Endothelial cell of umbilical vein (primary cell): ENCODE measurements at regions not wholly inside any gene's neighbourhood (a gene's known extent, or its start where the extent isn't known, plus 50 kb on each side); places are given as distances from the start of the nearest gene placed in this dataset.

Source experiments
- BruUV-seq: library from RNA; stranded (reverse); fragments of 400-500 nt; replicated peaks from 2 replicates; lab custom pipeline; 2021; lab: Mats Ljungman, UMichigan
- CTCF ChIA-PET: fragments of 300-600, 350-600 bp; sonication (Branson Sonifier 250); formaldehyde crosslinking; loops from one replicate; lab custom pipeline; 2021; ENCODE audit warnings: antibody characterized with exemption, inconsistent platforms; lab: Charles Lee
- POLR2A ChIA-PET: fragments of 300-600, 350-600 bp; sonication (Branson Sonifier 250); formaldehyde crosslinking; loops from one replicate; lab custom pipeline; 2021; ENCODE audit warnings: antibody characterized with exemption, inconsistent platforms; lab: Charles Lee
- DNase-seq: peaks from one replicate; pipeline ENCODE4 v3.0.0-alpha.2; 2011; ENCODE audit warnings: low read depth, low spot score
- FAIRE-seq: peaks from 2 replicates; lab custom pipeline; 2011; peaks lifted over from hg19 to GRCh38; lab: Jason Lieb, UNC
- H2AFZ ChIP-seq: 2 replicates; pipeline ENCODE4 v1.6.0; 2012; ENCODE audit warnings: low read depth, low read length, control low read depth, inconsistent platforms
- H3K27ac ChIP-seq: 2 replicates; pipeline ENCODE4 v1.5.1; 2011; ENCODE audit warnings: low read depth, mild to moderate bottlenecking, control low read depth, low read length, moderate library complexity; ENCODE audit not compliant: insufficient read depth
- H3K27me3 ChIP-seq, 2 experiments: 2 replicates each; pipeline versions ENCODE4 v1.6.0 to v1.6.1; 2011; ENCODE audit warnings: low read length in 2 of 2, mixed read lengths in 1 of 2; ENCODE audit not compliant: control insufficient read depth in 2 of 2, insufficient read depth in 2 of 2
- H3K36me3 ChIP-seq, 2 experiments: 2 replicates in 1 of 2; 3 replicates in 1 of 2; pipeline ENCODE4 v1.5.1; 2011; ENCODE audit warnings: low read length in 2 of 2, mild to moderate bottlenecking in 1 of 2, moderate library complexity in 1 of 2; ENCODE audit not compliant: control insufficient read depth in 2 of 2, insufficient read depth in 2 of 2; ENCODE audit errors: extremely low read depth in 1 of 2
- H3K4me1 ChIP-seq: 3 replicates; pipeline ENCODE4 v1.5.1; 2011; ENCODE audit warnings: mild to moderate bottlenecking, low read length; ENCODE audit not compliant: control insufficient read depth, insufficient read depth; ENCODE audit errors: extremely low read depth
- H3K4me2 ChIP-seq: 2 replicates; pipeline ENCODE4 v1.6.1; 2011; ENCODE audit warnings: low read length, control low read depth, mixed read lengths; ENCODE audit not compliant: insufficient read depth
- H3K4me3 ChIP-seq, 3 experiments: fragments of 200-600 bp in 1 of 3; sonication (generic), shearing (Covaris generic) in 1 of 3; replicated peaks in 1 of 3; 2 replicates each; pipeline ENCODE4 v1.5.1; 2011 to 2016; ENCODE audit warnings: control low read depth in 3 of 3, low read length in 3 of 3, mild to moderate bottlenecking in 2 of 3, inconsistent platforms in 1 of 3, low read depth in 1 of 3, moderate library complexity in 1 of 3; ENCODE audit not compliant: insufficient read depth in 1 of 3
- H3K79me2 ChIP-seq: 2 replicates; pipeline ENCODE4 v1.6.0; 2012; ENCODE audit warnings: low read length, inconsistent platforms; ENCODE audit not compliant: control insufficient read depth, insufficient read depth
- H3K9ac ChIP-seq: replicated peaks from 2 replicates; pipeline ENCODE3; 2011; ENCODE audit warnings: low read length, control low read depth; ENCODE audit not compliant: insufficient read depth; ENCODE audit errors: extremely low read depth
- H3K9me1 ChIP-seq: replicated peaks from 3 replicates; pipeline ENCODE4 v1.6.0; 2011; ENCODE audit warnings: mild to moderate bottlenecking, low read length; ENCODE audit not compliant: control insufficient read depth, insufficient read depth; ENCODE audit errors: extremely low read depth
- H3K9me3 ChIP-seq: replicated peaks from 2 replicates; pipeline ENCODE4 v1.5.1; 2012; ENCODE audit warnings: low read length, inconsistent platforms; ENCODE audit not compliant: control insufficient read depth, insufficient read depth
- H4K20me1 ChIP-seq: replicated peaks from 2 replicates; pipeline ENCODE3; 2011; ENCODE audit warnings: mild to moderate bottlenecking, low read length; ENCODE audit not compliant: control insufficient read depth, insufficient read depth; ENCODE audit errors: extremely low read depth
- EZH2 ChIP-seq: IDR thresholded peaks from 2 replicates; pipeline ENCODE4 v1.6.1; 2012; ENCODE audit warnings: borderline replicate concordance, low read depth, mild to moderate bottlenecking, moderate library complexity, low read length, inconsistent platforms; ENCODE audit not compliant: severe bottlenecking
- FOS ChIP-seq: IDR thresholded peaks from 2 replicates; pipeline ENCODE4 v1.6.1; 2011; ENCODE audit warnings: mild to moderate bottlenecking, low read length, moderate library complexity, borderline replicate concordance; ENCODE audit not compliant: insufficient read depth
- GATA2 ChIP-seq: IDR thresholded peaks from 2 replicates; pipeline ENCODE4 v1.7.0; 2011; ENCODE audit warnings: low read depth, mild to moderate bottlenecking, moderate library complexity, mixed read lengths, low read length; ENCODE audit not compliant: insufficient read length, insufficient read depth
- JUN ChIP-seq: IDR thresholded peaks from 2 replicates; pipeline ENCODE4 v1.6.1; 2011; ENCODE audit warnings: borderline replicate concordance, low read depth; ENCODE audit not compliant: insufficient read length, insufficient read depth
- MYC ChIP-seq: IDR thresholded peaks from one replicate; pipeline ENCODE4 v1.6.1; 2011; ENCODE audit warnings: mild to moderate bottlenecking, low read depth, low read length
- POLR2A ChIP-seq: IDR thresholded peaks from 2 replicates; pipeline ENCODE4 v1.6.1; 2012; ENCODE audit warnings: low read depth, mild to moderate bottlenecking, control low read depth, low read length
- POLR2AphosphoS5 ChIP-seq: IDR thresholded peaks from 2 replicates; pipeline ENCODE4 v1.6.1; 2012; ENCODE audit warnings: low read depth, mild to moderate bottlenecking, control low read depth, low read length, moderate library complexity; ENCODE audit not compliant: insufficient read depth
- dilution Hi-C: fragments of 300-500 bp; cut with MboI; formaldehyde crosslinking; loops from one replicate; pipeline ENCODE4 v1.15.0; 2019; ENCODE audit warnings: low sequenced_read_pairs; ENCODE audit not compliant: extremely low pct_ligation_motif_present
- intact Hi-C: fragments of 100-400 bp; cut with micrococcal nuclease; formaldehyde crosslinking; loops from one replicate; pipeline ENCODE4 v1.10.0; 2022
- TF ChIP-seq, protein P1 (sequence below): IDR thresholded peaks from 2 replicates; pipeline ENCODE4 v1.6.1; 2011; ENCODE audit not compliant: insufficient read depth, insufficient read length
- TF ChIP-seq, protein P2 (sequence below), 2 donors: IDR thresholded peaks; 1 replicate in 1 of 2; 2 replicates in 1 of 2; pipeline ENCODE4 v1.5.1; 2011; ENCODE audit warnings: low read length in 2 of 2, mild to moderate bottlenecking in 2 of 2, moderate library complexity in 2 of 2, control low read depth in 1 of 2, inconsistent platforms in 1 of 2, low read depth in 1 of 2; ENCODE audit not compliant: insufficient read depth in 1 of 2; ENCODE audit errors: extremely low read depth in 1 of 2

GRCh38 chr16:64845071-64845470 lies 276.8 kb downstream of the CDH11 start:
- no peaks in the 10 kb centered on the region for H4K20me1 ChIP-seq
- FAIRE-seq (no peak), DNase-seq (no peak)
- no peaks in the 10 kb centered on the region for H3K9me3 ChIP-seq
- H3K36me3 ChIP-seq: no peaks in the 10 kb centered on the region
- BruUV-seq: no TSS peak
- dilution Hi-C loops: no loop called here
- H3K9me1 ChIP-seq: no peaks in the 10 kb centered on the region
- no peaks in the 10 kb centered on the region for H3K4me1 ChIP-seq
- no peak overlapping the region for H3K27ac ChIP-seq
- no peak overlapping the region for H2AFZ ChIP-seq
- no peaks in the 10 kb centered on the region for H3K79me2 ChIP-seq
- H3K4me3 ChIP-seq: no peak overlapping the region
- no peaks in the 10 kb centered on the region for H3K27me3 ChIP-seq
- intact Hi-C loops: no loop called here
- TF ChIP-seq JUN (no peak), GATA2 (no peak), FOS (no peak), POLR2A (no peak), EZH2 (no peak), POLR2AphosphoS5 (no peak), MYC (no peak)
- TF ChIP-seq, protein P1, sequence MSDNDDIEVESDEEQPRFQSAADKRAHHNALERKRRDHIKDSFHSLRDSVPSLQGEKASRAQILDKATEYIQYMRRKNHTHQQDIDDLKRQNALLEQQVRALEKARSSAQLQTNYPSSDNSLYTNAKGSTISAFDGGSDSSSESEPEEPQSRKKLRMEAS: no peak
- TF ChIP-seq, protein P2, sequence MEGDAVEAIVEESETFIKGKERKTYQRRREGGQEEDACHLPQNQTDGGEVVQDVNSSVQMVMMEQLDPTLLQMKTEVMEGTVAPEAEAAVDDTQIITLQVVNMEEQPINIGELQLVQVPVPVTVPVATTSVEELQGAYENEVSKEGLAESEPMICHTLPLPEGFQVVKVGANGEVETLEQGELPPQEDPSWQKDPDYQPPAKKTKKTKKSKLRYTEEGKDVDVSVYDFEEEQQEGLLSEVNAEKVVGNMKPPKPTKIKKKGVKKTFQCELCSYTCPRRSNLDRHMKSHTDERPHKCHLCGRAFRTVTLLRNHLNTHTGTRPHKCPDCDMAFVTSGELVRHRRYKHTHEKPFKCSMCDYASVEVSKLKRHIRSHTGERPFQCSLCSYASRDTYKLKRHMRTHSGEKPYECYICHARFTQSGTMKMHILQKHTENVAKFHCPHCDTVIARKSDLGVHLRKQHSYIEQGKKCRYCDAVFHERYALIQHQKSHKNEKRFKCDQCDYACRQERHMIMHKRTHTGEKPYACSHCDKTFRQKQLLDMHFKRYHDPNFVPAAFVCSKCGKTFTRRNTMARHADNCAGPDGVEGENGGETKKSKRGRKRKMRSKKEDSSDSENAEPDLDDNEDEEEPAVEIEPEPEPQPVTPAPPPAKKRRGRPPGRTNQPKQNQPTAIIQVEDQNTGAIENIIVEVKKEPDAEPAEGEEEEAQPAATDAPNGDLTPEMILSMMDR (IDR thresholded peaks at IDR 0.05; ENCODE audit: extremely low read depth in 1 of 2, insufficient read depth in 1 of 2, low read depth in 1 of 2, low read length in 2 of 2): no peak
- no peak overlapping the region for H3K9ac ChIP-seq
- CTCF ChIA-PET: no interaction called here
- no peak overlapping the region for H3K4me2 ChIP-seq
- POLR2A ChIA-PET: no interaction called here
